AG04450 (cell line): ENCODE measurements at regions not wholly inside any gene's neighbourhood (a gene's known extent, or its start where the extent isn't known, plus 50 kb on each side); places are given as distances from the start of the nearest gene placed in this dataset.

Experiments used
- CTCF ChIA-PET: fragments of 300-600, 350-600 bp; formaldehyde crosslinking; extraction: SDS; loops from one replicate; lab custom pipeline; 2022; ENCODE audit warnings: antibody characterized with exemption, inconsistent platforms; lab: Charles Lee
- POLR2A ChIA-PET: fragments of 350-600 bp; formaldehyde crosslinking; extraction: SDS; loops from one replicate; lab custom pipeline; 2021; ENCODE audit warnings: antibody characterized with exemption, inconsistent platforms; lab: Yijun Ruan, JAX
- DNase-seq: peaks from one replicate; pipeline ENCODE4 v3.0.0-alpha.2; 2011; ENCODE audit warnings: low read depth, low spot score
- H3K27ac ChIP-seq: one replicate; pipeline ENCODE4 v1.5.1; 2012; ENCODE audit warnings: low read depth, low read length, control low read depth
- H3K27me3 ChIP-seq: one replicate; pipeline ENCODE4 v1.6.0; 2012; ENCODE audit warnings: low read length; ENCODE audit not compliant: control insufficient read depth, insufficient read depth
- H3K4me3 ChIP-seq: 2 replicates; pipeline ENCODE4 v1.5.1; 2011; ENCODE audit warnings: mild to moderate bottlenecking, low read depth, low read length, control low read depth
- H3K9me3 ChIP-seq: 2 replicates; pipeline ENCODE4 v1.5.1; 2012; ENCODE audit warnings: low read length; ENCODE audit not compliant: control insufficient read depth, insufficient read depth
- TF ChIP-seq, protein P1 (sequence below): IDR thresholded peaks from 2 replicates; pipeline ENCODE4 v1.5.1; 2011; ENCODE audit warnings: low read depth, low read length, control low read depth, inconsistent platforms

DNA sequence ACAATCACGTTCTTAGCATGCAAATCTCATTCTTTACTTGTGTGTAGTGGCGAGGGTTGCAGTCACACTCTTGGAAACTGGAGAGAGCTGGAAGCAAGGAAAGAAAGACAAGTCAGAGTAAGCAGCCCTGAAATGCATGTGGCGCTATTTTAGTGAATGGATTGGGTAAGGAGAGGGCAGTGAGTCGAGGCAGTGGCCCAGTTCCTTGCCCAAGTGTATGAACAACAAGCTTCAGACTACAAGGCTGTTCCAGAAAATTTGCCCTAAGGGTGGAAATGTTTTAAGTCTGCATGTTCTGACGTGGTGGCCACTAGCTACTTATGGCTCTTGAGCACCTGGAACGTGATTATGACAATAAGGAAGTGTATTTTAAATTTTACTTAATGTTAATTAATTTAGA, 59.4 kb upstream of the PTPN3 start:
- Histone ChIP-seq H3K9me3 (no peaks in the 10 kb centered on the region), H3K4me3 (no peak overlapping the region), H3K27ac (no peak overlapping the region), H3K27me3 (peaks cover 6% of the 10 kb centered on the region)
- ChIA-PET CTCF (no interaction called here), POLR2A (no interaction called here)
- TF ChIP-seq, protein P1, sequence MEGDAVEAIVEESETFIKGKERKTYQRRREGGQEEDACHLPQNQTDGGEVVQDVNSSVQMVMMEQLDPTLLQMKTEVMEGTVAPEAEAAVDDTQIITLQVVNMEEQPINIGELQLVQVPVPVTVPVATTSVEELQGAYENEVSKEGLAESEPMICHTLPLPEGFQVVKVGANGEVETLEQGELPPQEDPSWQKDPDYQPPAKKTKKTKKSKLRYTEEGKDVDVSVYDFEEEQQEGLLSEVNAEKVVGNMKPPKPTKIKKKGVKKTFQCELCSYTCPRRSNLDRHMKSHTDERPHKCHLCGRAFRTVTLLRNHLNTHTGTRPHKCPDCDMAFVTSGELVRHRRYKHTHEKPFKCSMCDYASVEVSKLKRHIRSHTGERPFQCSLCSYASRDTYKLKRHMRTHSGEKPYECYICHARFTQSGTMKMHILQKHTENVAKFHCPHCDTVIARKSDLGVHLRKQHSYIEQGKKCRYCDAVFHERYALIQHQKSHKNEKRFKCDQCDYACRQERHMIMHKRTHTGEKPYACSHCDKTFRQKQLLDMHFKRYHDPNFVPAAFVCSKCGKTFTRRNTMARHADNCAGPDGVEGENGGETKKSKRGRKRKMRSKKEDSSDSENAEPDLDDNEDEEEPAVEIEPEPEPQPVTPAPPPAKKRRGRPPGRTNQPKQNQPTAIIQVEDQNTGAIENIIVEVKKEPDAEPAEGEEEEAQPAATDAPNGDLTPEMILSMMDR: no peak
- DNase-seq: no peak

DNA sequence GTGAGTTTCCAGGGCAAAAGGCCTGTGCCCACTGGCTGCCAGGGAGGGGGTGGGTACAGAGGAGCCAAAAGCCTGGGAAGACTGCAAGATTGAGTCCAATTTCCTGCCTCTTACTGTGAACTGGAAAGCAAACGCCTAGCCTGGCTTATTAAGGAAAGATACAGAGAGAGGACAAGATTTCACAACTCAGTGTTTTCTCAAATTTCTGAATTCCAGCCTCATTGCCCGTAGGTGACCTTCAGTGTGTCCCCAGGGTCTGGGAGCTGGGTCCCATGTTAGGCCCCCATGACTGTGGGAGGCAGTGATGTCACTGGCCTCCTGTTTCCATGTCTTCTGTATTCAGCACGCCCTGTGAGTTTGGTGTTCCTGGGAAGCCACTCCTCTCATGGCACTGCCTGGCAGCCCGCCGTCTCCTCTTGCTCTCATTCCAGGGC, 60.6 kb upstream of the PTPN3 start:
- TF ChIP-seq, protein P1: no peak
- H3K4me3 ChIP-seq: no peak overlapping the region
- ChIA-PET POLR2A (no interaction called here), CTCF (no interaction called here)
- peaks cover 6% of the 10 kb centered on the region for H3K27me3 ChIP-seq
- no peak overlapping the region for H3K27ac ChIP-seq
- H3K9me3 ChIP-seq: no peaks in the 10 kb centered on the region
- DNase-seq: no peak

DNA sequence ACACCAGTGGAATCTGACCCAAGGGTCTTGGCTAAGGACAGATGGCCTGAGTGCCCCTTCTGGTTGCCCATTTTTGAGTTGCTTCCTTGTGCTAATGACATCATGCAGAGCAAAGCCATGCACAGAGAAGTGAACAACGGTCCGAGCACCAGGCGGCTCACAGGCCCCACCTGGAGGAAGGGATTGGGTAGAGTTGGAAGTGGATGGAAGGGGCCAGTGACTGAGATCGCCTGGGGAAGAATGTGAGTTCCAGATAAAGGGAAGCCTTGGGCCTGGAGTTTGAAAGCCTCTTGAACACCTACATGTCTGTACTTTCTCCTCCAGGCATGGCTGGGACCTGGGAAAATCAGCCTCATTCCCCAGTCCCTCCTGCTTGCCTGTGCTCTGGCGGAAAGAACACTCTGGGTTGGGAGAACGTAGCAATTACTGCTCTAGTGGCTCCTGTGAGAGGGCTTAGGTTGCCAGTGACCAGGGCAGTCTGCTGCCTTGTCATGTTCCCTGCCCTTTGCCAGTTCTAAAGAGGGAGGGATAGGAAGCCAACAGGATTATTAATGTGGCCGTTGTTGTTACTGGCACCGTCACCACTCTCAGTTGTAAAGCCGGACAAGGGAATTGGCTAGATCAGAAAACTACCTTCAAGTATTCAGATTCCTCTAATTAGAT, 62.5 kb upstream of the PTPN3 start:
- CTCF ChIA-PET: no interaction called here
- Histone ChIP-seq H3K27me3 (peaks cover 6% of the 10 kb centered on the region), H3K9me3 (no peaks in the 10 kb centered on the region), H3K27ac (no peak overlapping the region), H3K4me3 (no peak overlapping the region)
- no peak for DNase-seq
- TF ChIP-seq, protein P1: 0 out of 2 replicates have a peak, but pooled peaks have one; percentile 24
- POLR2A ChIA-PET: no interaction called here

DNA sequence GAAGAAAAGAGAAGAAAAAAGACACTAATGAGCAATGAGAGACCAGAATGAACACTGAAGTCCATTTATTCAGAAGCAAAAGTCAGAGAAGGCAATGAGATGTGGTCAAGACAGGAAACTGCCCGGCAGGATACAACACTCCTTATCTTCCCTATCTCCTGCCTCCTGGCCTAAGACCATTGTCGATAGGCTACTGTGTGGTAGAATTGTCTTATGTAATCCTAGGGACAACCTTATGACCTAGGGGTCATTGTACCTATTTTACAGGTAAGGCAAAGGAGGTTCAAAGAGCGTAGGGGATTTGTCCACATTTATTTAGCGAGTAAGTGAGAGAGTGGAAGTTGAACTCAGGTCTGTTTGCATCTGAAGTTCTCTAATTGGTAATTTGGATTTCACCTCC, 63.0 kb upstream of the PTPN3 start:
- Histone ChIP-seq H3K4me3 (no peak overlapping the region), H3K27me3 (peaks cover 9% of the 10 kb centered on the region), H3K9me3 (no peaks in the 10 kb centered on the region), H3K27ac (no peak overlapping the region)
- no peak for DNase-seq
- POLR2A ChIA-PET: no interaction called here
- TF ChIP-seq, protein P1: no peak
- CTCF ChIA-PET: no interaction called here

DNA sequence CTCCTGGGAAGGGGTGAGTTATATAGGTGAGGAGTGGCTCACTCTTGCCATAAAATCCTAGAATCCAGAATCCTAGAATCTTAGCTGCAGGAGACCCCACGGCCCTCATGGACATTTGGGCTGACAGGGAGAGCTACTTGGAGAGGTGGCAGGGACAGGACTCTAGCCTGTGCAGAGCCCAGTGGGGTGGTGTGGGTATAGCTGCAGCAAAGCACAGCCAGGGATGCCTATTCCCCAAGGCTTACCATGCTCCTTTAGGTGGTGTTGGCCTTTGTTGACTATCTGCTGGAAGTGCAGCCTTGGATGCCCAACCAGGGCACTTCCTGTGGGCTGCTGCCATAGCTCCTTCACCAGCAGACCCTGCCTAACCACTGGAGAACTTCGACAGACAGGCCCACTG, 70.0 kb upstream of the PTPN3 start:
- H3K27ac ChIP-seq: no peak overlapping the region
- CTCF ChIA-PET: no interaction called here

More for the DNA sequence above, 70.0 kb upstream of the PTPN3 start:
- POLR2A ChIA-PET: no interaction called here
- no peak overlapping the region for H3K4me3 ChIP-seq
- TF ChIP-seq, protein P1: no peak
- no peak for DNase-seq
- H3K9me3 ChIP-seq: no peaks in the 10 kb centered on the region
- H3K27me3 ChIP-seq: peaks cover 9% of the 10 kb centered on the region
